ENCODE measurements at regions not wholly inside any gene's neighbourhood (a gene's known extent, or its start where the extent isn't known, plus 50 kb on each side); places are given as distances from the start of the nearest gene placed in this dataset.

- Histone ChIP-seq H3K4me3 (no peak overlapping the region), H3K27ac (no peak overlapping the region), H3K27me3 (replicated peaks; ENCODE audit: insufficient read depth) (no peaks in the 10 kb centered on the region), H3K36me3 (no peaks in the 10 kb centered on the region), H3K4me1 (ENCODE audit: control insufficient read depth in 1 of 2, low read depth in 2 of 2) (no peaks in the 10 kb centered on the region), H3K9me3 (no peaks in the 10 kb centered on the region)
- ATAC-seq (ENCODE audit: insufficient number of reproducible peaks, low FRiP score, low read depth): no peak
- TF ChIP-seq CTCF (IDR thresholded peaks at IDR 0.05): peak; percentile 18
- DNase-seq (ENCODE audit: low spot score): no peak
Observed at GRCh38 chr18:33495278-33495677, 54.8 kb upstream of the CCDC178 start.
